ENCODE measurements at regions not wholly inside any gene's neighbourhood (a gene's known extent, or its start where the extent isn't known, plus 50 kb on each side); places are given as distances from the start of the nearest gene placed in this dataset.
"Not testable (repeated sequence)": the region's sequence is repeated elsewhere in the genome, so short reads cannot be mapped to it uniquely, and the experiment has no call there.

- DNase-seq (ENCODE audit: low read depth), result peak; percentile 25
Observed at GRCh38 chr9:78122631-78123030, 91.0 kb upstream of the GNAQ start.

GRCh38 chr9:78121488-78121887, 89.9 kb upstream of the GNAQ start:
- peak; percentile 54 for DNase-seq (ENCODE audit: low read depth)

GRCh38 chr9:78118742-78119473, 87.3 kb upstream of the GNAQ start:
- no peak for DNase-seq (ENCODE audit: low read depth)

- DNase-seq (ENCODE audit: low read depth), result peak; percentile 50
Observed at GRCh38 chr9:78115073-78115472, 83.5 kb upstream of the GNAQ start.

- no peak for DNase-seq (ENCODE audit: low read depth)
Observed at GRCh38 chr9:78114581-78114980, 83.0 kb upstream of the GNAQ start.

- no peak for DNase-seq (ENCODE audit: low read depth)
Observed at GRCh38 chr9:78112406-78112805, 80.8 kb upstream of the GNAQ start.

- no peak for DNase-seq (ENCODE audit: low read depth)
Observed at GRCh38 chr9:78112004-78112403, 80.4 kb upstream of the GNAQ start.

- no peak for DNase-seq (ENCODE audit: low read depth)
Observed at GRCh38 chr9:78109075-78109474, 77.5 kb upstream of the GNAQ start.

- not testable (repeated sequence) for DNase-seq (ENCODE audit: low read depth)
Observed at GRCh38 chr9:78106586-78106985, 75.0 kb upstream of the GNAQ start.

- no peak for DNase-seq (ENCODE audit: low read depth)
Observed at GRCh38 chr9:78103971-78104433, 72.4 kb upstream of the GNAQ start.

GRCh38 chr9:78101247-78101646, 69.6 kb upstream of the GNAQ start:
- no peak for DNase-seq (ENCODE audit: low read depth)

GRCh38 chr9:78097541-78097940, 65.9 kb upstream of the GNAQ start:
- DNase-seq (ENCODE audit: low read depth), result peak; percentile 6

- DNase-seq (ENCODE audit: low read depth), result no peak
Observed at GRCh38 chr9:78091731-78092130, 60.1 kb upstream of the GNAQ start.

GRCh38 chr9:78089111-78089510, 57.5 kb upstream of the GNAQ start:
- no peak for DNase-seq (ENCODE audit: low read depth)

- not testable (repeated sequence) for DNase-seq (ENCODE audit: low read depth)
Observed at GRCh38 chr9:78088190-78088589, 56.6 kb upstream of the GNAQ start.
